ENCODE measurements at regions not wholly inside any gene's neighbourhood (a gene's known extent, or its start where the extent isn't known, plus 50 kb on each side); places are given as distances from the start of the nearest gene placed in this dataset.

DNA sequence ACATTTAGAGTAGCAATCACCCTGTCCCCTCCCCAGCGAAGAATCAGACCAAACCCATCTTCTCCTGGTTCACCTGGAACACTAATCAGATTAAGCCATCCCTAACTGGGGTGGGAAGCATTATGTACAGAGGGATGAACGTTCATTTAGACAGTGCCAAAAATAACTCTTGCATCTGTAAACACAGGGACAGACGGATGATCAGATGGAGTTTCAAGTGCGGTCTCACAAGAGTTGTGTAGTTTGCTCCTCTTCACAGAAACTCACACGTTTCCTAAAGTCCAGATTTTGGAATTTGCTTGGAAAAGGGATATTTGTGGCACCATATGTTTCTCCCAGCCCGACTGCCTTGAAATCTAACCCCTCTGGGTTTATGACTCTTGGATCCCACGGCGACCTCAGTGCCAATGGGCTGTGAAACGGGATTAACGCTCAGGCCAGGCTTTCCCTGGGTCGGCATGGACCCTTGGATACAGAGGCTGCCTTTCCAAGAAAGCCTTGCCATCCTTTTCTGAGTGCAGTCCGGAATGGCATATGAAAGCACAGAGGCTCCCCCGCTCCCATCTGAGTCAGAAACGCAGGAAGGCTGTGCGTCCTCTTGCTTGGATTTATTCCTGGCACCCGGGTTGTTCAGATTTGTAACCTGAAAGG is 293.2 kb upstream of the HABP2 start:
- DNase-seq (ENCODE audit: low spot score): no peak

GRCh38 chr10:113261161-113261560 is 291.7 kb upstream of the HABP2 start:
- peak; percentile 7 for DNase-seq (ENCODE audit: low spot score)

DNA sequence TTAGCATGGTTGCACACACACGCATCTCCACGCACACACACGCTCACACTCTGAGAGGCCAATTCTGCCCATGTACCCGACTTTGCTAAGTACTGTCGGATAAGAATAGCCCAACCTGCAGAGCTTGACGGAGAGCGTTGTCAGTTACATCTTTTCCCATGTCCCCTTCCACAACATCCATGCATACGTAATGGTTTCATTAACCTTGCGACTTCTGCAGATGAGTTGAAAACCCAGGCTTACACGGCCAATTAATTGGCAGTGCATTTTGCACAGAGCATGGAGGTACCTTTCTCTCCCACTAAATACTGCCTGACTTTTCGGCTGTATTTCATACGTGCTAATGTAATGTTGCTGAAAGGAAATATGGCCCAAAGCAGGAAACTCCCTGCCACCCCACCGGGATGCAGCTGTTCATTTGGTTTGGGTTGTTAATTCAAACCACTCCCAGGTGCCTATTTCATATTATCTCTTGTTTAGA is 291.2 kb upstream of the HABP2 start:
- no peak for DNase-seq (ENCODE audit: low spot score)

- DNase-seq (ENCODE audit: low spot score): no peak
Observed at GRCh38 chr10:113263056-113263455, 289.8 kb upstream of the HABP2 start.

DNA sequence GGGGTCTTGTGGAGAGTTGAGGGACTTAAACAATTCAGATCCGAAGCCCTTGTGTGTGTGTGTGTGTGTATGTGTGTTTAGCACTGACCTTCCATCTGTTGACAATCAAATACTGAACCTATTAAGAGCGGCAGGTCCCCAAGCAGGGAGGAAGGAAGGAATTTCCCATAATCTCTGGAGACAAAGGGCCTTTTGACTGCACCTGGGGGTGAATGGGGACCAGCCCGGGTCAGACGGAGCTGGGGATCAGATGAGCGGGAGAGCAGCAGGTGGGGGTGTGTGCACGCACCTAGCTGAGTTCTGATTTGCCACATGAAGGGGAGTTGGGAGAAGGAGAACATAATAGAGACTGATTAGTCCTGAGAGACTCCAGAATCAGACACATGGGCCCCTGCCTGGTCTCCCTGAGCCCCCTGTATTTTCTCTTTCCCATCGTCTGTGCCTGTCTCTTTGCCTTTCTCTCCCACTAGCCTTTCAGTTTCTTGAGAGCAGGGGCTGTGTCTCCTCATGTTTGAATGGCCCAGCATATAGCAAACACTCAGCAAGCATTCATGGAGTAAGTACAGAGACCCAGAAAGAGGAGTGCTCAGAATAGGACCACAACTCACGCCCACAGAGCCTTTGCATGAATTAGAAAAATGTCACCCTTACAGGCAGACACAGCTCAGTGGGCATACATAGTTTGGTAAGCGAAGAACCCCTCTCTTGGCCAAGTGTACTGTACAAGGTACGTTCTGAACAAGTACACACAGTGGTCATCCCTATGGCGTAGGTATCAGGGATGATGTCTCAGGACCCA is 288.3 kb upstream of the HABP2 start:
- no peak for DNase-seq (ENCODE audit: low spot score)

GRCh38 chr10:113266147-113266546 is 286.7 kb upstream of the HABP2 start:
- DNase-seq (ENCODE audit: low spot score): no peak

- DNase-seq (ENCODE audit: low spot score): no peak
Observed at GRCh38 chr10:113267619-113268562, 285.0 kb upstream of the HABP2 start.

DNA sequence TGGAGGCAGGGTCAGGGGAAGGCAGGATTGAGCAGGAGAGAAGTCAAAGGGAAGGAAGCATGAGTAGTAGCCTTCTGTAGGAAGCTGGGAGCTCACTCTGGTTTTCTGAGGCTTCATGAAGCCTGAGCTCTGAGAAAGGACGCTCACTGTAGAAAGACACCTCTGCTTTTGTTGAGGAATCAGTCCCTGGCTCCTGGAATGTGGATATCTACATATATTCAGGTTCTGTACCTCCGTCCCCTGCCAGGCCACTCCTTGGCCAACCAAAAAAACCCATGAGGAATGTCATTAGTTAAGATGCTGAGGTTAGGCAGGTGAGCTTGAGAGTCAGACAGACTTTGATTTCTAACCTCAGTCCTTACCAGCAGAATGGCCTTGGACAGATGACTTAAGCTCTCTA is 283.5 kb upstream of the HABP2 start:
- no peak for DNase-seq (ENCODE audit: low spot score)

DNA sequence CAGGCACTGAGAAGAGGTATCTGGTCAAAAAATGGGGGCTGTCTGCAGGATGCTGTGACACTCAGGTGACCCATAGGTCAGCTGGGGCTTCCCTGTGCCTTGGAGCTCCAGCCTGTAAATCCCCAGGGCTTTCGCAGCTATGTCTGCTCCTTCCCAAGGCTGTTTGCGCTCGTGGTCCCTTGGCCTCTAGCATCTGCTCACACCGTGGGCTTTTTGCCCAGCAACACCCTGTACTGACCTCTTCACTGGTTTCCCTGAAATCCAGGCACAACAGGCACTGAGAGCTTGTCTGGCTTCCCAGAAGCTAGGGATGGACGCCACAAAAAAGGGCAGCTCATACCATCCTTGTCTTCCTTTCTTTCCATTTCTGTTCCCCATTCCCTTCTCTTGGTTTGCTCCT is 280.3 kb upstream of the HABP2 start:
- DNase-seq (ENCODE audit: low spot score): no peak

GRCh38 chr10:113273181-113274163 is 279.4 kb upstream of the HABP2 start:
- no peak for DNase-seq (ENCODE audit: low spot score)

DNA sequence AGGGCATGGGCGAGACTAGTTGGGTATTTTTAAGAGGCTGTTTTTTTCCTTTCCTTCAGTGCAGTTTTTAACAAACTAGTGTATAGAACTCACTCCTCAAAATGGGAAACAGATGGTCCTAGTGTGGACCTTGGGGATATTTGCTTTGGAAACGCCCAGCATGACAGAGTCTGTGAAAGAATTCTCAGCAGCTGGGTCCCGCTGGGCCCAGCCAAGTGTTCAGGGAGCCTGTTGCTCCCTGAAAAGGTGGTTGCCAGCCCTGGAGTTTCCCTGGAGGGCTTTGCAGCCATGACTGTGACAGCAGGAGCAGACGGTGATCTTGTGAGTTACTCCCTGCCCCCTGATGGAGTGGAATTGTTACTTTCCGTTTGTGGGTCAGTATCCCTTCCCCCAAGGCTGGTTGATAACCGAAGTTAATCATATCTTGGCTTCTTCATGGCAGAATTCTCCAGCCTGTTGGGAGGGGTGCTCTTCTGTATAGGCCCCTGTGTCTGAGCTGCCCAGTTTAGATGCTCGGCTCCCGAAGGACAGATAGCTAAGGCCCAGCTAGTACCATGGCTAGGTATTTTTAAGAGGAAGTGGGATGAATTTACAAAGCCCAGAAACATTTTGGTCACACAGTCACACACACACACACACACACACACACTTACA is 278.6 kb upstream of the HABP2 start:
- DNase-seq (ENCODE audit: low spot score): no peak

GRCh38 chr10:113278221-113278620 is 274.6 kb upstream of the HABP2 start:
- DNase-seq (ENCODE audit: low spot score): no peak

DNA sequence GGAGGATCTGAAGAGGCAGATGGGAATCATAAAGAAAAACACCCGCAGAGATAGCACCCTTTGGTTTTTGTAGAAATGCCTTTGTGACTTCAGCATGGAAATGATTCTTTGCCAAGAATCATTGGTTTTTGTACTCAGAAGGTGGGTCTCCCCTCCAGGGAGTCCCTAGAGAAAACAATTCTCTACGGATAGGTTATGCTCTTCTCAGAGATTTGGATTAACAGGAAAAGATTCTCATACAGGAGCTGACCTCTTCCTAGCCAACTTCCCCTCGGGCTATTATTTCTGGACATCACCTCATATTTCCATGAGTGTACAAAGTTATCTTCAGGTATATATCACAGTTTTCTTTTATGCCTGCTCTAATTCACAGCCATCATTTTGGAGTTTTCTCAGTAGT is 274.2 kb upstream of the HABP2 start:
- no peak for DNase-seq (ENCODE audit: low spot score)

DNA sequence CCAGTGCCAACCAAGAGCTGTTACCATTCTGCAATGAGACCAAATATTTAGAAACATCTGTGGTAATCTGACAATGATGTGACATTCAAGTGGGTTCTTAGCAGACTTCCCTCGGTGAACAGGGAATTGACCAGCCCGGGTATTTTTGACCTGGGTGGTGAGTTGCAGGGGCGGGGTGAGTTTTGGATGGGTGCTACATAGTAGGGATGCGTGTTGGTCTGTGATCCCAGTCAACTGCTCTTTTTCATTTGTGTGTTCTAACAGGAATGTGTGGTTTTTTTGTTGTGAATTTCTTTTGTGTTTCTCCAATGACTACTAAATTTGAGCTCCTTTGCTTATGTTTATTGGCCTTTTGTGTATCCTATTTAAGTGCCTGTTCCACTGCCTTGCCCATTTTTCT is 273.6 kb upstream of the HABP2 start:
- no peak for DNase-seq (ENCODE audit: low spot score)

DNA sequence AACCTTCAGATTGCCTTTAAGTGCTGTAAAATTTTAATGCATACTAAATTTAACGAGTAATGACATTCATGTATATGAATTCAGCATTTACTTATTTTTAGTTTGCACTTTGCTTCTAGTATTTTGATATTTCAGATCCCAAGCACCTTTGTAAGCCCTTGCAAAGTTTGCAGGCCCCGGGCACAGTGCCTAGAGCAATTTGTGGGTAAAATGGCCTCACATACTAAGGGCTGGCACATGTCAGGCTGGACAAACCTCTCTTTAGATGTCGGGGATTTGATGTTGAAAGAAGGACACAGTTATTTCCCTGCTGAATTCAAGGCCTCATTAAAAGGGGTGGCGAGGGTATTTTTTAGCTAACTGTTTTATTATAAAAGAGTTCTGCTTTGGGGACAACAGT is 270.3 kb upstream of the HABP2 start:
- no peak for DNase-seq (ENCODE audit: low spot score)

DNA sequence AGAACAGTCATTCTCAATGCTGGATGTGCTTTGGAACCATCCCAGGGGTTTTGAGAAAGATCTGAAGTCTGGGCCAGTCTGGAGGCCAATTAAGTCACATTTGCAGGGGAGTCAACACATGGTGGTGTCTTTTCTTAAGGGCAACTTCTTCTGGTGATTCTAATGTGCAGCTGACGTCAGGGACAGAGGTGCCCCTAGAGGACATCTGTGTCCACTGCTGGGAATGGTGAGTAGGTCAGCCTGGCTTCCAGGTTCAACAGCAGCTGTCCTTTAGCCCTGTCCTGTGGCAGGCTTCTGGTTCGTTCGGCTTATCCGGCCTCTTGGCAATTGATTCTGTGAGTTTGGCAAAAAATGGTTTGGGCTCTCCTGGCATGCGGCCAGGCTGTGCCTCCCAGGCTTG is 269.7 kb upstream of the HABP2 start:
- no peak for DNase-seq (ENCODE audit: low spot score)

- no peak for DNase-seq (ENCODE audit: low spot score)
Observed at GRCh38 chr10:113284635-113285034, 268.2 kb upstream of the HABP2 start.

- DNase-seq (ENCODE audit: low spot score): no peak
Observed at GRCh38 chr10:113285305-113285704, 267.5 kb upstream of the HABP2 start.

DNA sequence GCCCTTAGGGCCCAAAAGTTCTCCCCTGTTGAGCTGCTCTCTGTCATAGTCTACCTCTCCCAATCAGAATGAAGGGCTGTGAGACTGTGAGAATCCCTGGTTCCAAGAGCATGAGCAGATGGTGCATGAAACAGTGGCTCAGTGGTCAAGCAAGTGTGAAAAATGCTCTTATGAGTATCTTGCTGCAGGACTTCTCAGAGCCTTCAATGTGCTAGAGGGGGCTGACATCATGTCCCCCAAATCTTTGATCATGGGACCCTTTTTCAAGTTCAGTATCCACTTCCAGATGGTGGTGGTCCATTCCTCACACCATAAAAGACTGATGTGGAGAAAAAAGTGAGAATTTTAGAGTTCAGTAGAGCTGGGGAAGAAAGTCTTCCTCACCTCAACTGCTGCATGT is 265.3 kb upstream of the HABP2 start:
- no peak for DNase-seq (ENCODE audit: low spot score)

- DNase-seq (ENCODE audit: low spot score): no peak
Observed at GRCh38 chr10:113290137-113290536, 262.7 kb upstream of the HABP2 start.

DNA sequence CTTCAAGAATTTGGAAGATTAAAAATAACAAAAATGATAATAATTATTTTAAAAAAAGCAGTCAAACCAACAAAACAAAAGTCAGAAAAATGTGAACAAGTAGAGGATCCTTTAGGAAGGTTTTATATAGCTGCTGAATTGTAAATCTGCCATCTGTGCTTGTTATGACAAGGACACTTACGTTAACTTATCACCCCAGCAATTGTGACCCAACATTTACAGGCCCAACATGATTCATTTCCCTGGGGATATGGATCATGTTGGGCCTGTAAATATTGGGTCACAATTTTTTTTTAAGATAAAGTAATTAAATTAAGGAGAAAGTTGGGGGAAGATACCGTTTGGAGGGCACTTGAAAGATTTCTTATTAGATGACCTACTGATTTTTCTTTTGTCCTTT is 261.4 kb upstream of the HABP2 start:
- no peak for DNase-seq (ENCODE audit: low spot score)
